NCI-H1436 (cell line): ENCODE measurements at regions not wholly inside any gene's neighbourhood (a gene's known extent, or its start where the extent isn't known, plus 50 kb on each side); places are given as distances from the start of the nearest gene placed in this dataset.
"Not testable (repeated sequence)": the region's sequence is repeated elsewhere in the genome, so short reads cannot be mapped to it uniquely, and the experiment has no call there.

ENCODE experiments used
- DNase-seq: peaks from one replicate; lab custom pipeline; 2025; lab: John Stamatoyannopoulos, UW

DNA sequence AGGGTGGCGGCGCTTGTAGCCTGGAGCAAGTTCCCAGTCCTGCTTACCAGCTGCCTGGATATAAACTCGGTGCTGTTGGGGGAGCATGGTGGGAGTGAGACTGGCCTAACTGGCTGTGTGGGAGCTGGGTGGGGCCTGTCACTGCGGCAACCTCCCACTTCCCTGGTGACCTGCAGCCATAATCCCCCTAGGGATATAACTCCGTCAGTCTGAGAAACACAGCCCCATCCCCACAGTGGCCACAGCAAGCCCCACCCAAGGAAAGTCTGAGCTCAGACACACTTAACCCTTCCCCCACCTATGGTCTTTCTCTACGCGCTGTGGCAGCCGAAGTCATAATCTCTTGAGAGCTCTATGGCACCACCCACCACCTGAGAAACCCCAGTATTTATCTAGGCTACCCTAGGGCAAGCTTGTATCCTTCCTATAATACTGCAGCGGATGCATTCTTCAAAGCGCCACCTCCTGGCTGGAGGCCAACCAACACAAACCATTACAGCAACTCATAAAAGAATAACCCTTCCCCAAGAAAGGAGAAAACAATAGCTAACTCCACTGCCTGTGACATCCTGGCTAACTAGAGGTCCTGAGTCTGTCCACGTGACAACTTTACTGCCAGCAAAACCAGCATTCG lies 57.4 kb downstream of the ZNF648 start:
- DNase-seq, result peak; percentile 0

DNA sequence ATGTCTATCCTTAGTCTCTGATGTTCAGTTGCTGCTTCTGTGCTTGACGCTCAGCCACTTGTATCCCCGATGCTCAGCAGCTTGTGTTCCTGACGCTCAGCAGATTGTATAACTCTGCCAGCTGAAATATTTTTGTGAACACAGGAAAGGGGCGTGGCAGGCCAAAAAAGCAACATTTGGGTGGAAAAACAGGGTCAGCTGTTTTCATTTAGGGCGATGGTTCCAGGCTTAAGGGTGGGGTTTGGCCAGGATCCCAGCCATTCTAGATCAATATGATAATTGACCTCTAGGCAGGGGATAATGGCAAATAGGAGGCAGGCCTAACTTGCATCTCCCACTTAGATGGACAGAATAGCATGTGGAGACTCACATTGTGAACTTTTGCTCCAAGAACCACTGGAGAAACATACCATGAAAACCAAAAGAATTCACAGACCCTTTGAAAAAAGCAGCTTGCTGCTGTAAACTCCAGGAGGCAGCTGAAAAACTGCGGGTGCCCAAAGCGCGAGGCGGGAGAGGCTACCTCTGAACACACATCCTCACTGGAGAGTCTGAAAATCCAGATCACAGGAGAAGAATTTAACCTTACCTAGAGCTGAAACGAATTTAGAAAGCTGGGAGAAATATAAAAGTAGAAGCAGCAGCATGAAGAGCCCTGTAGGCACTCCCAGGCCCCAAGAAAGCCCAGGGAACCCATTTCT lies 58.3 kb downstream of the ZNF648 start:
- DNase-seq, result no peak

DNA sequence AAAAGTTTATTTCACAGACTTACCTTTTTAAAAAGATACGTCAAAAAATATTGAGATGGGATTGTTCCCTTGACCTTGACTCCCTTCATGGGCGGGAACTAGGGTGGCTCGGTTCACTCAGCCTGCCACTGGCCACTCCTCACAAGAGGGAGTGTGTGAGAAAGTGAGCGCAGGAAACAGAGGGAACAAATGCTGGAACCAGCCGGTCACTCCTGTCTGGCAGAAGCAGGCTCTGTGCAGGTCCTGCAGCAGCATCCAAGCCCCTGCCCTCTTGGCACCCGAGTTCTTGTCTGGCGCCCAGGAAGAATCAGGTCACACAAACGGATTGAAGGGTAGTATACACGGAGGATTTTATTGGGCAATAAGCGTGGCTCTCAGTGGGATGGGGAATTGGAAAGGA lies 58.9 kb downstream of the ZNF648 start:
- DNase-seq, result no peak

DNA sequence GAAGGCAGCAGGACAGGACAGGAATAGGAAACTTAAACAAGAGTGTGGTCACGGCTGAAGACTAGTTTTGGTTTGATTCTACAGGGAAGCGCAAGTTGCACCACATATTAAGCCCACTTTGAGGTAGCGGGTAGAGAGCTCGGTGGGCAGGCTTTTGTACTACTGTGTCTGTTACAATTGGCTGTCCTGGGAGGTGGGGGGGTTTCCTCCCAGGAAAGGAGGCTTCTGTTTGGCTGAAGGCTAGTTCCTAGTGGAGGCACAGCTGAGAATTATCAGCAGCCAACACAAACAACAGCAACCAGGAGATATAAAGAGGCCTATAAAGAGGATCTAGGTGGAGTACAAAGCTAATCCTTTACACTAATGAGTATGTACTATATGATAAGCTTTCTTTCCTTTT lies 62.7 kb downstream of the ZNF648 start:
- no peak for DNase-seq

DNA sequence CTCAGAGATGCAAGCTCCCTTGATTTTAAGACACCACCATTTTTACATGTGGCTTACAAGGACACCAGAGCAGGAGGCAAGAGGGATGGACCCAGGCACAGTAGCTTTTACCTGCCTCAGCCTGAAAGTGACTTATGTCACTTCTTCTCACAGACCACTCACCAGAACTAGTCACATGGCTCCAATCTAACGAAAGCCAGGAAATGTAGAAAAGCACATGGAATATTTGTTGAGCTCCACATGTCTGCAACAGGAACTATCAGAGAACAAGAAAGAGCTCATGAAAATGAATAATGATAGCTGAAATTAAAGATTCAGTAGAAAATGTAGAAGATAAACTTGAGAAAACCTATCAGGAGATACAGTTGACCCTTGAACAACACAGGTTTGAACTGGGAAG lies 69.4 kb downstream of the ZNF648 start:
- DNase-seq, result no peak

DNA sequence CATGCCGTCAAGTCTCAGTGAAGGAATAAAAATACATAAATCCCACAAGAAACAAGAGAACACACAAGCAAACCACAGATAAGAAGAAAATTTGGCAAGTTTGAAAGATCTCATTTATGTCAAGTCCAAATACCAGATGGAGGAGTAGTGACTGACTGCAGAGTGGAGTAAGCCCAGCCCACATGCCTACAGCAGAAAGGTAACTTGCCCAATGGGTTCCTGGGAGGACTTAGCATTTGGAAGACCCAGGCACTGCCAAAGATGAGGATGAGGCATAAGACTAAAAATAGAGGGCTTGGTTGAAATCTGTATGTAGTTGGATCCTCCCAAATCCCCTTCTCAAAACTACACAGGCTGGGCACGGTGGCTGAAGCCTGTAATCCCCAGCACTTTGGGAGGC lies 70.8 kb downstream of the ZNF648 start:
- no peak for DNase-seq

DNA sequence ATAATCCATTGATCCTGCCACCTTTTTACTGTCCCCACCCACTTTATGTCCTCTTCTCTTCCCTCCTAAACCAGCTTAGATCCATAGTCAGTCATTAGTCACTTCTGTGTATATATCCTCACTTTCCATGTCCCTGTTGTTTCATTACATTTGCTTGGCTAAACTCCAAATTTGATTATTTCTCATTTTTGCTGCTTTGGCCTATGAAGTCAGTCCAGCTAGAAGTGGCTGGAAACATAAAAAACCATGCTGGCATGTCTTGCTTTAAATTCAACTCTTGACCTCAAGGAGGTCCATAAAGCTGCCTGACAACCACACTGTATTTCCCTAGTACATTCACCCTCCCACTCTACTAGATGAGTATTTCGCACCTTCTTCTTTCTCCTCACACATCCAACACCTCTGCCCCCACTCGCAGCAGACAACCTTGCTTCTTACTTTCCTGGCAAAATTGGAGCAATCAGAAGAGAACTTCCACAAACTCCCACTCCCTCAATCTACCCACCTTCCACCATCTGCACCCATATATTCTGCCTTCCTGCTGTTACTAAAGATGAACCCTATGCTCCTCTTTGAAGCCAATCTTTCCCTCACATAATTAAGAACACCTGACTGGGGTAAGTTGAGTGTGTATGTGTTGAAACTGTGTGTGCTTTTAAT lies 72.1 kb downstream of the ZNF648 start:
- no peak for DNase-seq

DNA sequence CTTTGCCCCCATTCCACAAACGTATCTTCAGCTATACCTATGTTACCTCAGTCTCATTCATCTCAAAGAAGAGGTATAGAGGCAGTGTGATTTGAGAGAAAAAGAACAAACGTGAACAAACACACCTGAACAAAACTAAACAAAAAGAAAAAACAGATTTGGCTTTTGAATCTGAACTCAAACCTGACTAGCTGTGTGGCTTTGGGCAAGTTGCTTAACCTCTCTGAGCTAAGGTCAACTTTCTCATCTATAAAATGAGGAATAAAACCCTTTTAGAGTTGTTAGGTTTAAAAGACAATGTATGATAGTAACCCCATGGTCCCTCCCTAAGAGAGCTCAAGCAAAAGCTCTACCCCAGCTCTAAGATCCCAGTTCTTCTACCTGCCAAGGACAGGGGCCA lies 73.5 kb downstream of the ZNF648 start:
- no peak for DNase-seq

DNA sequence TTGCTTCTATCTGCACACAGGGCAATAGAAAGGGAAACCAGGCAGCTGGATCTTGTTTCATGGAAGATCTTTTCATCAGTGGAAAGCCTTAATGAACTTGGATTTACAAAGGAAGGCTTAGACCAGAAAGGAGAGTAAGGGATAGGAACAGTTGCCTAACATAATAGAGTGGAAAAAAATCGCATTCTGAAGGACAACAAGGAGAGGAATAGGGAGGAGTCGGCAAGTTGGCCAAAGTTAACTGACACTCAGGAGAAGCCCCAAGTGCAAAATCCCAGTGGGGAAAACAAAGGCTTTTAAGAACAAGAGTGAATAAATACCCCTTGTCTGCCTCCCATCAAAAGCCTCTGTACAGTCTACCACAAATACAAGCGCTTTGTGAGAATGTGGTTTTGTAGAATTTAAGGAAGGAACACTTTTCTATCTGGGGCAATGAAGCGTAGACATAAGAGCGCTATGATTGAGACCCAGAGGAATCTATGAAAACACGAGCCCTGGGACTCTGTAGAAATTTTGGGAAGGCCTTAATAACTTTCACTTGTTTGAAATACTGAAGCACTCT lies 74.1 kb downstream of the ZNF648 start:
- DNase-seq, result no peak

DNA sequence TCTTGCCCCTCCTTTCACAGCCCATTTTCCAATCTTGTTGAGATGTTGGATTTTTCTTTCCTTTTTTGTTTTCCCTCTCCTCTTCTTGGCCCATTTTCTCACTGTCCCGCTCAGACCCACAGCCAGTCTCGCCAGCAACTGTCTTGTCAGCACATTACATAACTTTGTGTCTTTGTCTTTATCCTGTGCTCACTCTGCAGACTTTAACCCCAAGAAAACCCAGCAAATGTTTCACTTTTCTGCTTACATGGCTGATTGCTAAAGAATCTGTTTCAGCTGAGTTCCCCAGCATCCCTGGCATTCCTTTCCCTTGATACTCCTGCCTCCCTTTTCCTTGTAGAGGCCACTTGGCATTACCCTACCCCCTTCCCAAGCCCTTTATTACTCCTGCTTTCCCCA lies 74.6 kb downstream of the ZNF648 start:
- no peak for DNase-seq

DNA sequence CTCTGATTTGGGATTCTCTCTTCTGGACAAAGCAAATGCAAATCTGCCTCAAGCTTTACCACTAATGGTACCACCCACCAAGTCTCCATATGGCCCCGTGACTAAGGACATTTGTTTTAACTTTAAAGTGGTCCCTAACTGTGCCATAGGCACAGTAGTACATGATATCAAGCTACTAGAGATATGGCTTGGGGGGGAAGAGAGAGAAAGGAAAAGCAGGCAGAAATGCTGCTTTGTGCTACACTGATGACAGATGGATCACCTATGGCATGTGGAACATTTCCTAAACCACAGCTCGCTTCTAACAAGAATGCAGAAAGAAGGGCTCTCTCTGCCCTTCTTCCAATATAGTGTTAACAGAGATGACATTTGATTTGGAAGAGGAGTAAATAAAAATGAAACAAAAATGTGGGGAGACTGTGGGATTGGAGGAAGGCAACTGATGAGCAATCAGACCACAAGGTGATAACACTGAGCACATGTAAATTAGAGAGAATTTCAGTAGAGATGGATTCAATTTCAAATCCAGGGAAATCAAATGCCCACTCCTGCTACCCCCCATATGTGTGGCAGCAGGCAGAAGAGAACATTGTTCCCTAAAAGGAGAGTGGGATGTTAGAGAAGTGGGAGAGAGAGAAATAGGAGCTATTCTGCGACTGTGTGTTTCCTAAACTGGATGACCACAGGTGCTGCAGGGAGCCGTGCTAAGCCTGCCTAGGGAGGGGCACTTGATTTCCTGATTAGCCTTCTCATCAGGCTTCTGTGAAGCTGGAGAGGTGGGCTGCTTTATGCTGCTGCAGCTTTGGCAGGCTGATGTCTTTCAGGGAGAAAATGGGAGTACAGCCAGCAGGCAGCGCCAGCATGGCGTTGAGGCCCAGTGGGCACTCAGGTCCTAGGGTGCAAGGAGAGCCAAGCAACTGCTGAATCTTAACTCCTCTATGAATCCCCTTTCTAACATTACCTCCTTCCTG lies 75.3 kb downstream of the ZNF648 start:
- DNase-seq, result no peak

DNA sequence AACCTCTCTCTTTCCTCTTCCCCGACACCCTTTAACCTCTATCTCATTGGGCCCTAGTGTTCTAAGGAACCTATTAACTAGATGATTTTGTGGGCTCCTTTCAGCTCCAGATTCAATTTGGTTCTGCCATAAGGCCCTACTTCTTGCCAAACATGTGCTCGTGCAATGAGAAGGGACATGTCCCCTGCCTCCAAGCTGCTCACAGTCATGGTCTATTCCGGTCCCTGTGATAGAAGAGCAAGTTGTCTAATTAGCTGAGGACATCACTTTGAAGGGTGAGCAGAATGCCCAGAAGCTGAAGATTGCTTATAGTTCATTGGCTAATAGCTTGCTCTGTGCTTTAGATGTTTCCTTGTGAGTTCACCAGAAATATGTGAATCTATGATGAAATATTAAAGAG lies 76.2 kb downstream of the ZNF648 start:
- DNase-seq, result no peak

DNA sequence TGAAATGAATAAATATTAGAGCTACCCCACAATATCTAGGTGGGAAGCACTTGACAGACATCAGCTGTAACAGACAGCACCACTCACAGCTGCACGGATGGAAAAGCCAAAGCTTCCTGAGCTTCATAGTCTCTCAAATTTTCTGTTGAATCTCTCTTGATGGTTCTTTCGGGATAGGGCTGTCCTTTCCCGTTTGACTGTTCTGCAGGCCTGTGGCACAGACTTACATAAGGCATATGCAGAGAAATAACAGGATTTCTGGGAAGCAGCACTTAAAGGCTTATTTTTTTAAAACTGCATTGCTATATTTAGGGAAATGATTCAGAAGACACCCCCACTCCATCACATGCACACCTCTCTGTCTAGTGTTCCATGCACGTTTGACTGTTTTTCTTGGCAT lies 77.5 kb downstream of the ZNF648 start:
- no peak for DNase-seq

DNA sequence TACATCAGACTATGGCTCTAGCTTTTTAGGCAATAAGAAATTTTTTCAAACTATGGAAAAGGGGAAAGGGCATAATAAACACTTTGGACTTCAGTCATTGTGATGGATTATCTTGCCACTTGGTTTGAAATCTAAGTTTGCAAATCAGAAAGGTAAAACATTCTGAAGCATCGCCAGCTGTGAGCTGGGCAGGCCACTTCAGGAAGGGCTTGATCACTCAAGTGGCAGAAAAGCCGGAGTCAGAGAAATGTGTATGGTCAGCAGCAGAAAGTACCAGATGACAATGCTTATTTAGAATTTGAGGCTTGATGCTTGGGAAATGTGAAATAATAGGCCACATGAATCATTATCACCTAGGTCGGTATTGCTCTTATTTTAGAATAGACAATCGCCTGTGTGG lies 79.7 kb downstream of the ZNF648 start:
- no peak for DNase-seq

DNA sequence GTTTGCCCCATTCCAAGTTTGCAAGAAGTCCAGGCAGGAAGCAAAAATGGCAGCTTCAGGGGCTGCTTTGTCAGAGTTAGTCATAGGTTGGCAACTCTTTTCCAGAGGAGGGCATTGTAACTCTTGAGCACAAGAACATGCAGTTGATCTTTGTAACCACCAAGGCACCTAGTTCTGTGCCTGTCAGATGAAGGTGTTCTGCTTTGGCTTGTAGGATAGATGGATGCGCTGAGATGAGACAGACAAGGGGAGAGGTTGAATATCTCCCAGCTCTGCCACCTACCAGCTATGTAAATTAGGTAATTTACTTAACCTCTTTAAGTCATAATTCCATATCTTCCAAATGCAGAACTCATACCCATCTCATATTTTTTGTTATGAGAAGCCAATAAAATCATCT lies 89.3 kb downstream of the ZNF648 start:
- DNase-seq, result no peak

DNA sequence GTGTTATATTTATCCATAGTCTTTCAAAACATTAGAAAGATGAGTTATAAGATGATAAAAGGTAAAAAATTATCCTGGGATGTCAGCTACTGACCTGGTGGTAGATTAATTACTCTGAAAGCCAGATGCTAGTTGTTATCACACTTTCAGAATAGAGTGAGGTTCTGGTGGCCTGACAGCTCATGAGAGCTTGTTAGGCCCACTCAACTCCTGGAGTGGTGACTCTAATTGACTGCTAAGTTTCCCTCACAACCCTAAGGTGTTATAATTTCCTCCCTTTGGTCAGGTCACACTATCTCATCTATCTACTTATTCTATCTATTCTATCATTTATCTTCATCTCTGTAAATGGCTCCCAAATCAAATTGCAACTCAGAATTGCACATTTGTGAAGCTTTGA lies 90.1 kb downstream of the ZNF648 start:
- no peak for DNase-seq

DNA sequence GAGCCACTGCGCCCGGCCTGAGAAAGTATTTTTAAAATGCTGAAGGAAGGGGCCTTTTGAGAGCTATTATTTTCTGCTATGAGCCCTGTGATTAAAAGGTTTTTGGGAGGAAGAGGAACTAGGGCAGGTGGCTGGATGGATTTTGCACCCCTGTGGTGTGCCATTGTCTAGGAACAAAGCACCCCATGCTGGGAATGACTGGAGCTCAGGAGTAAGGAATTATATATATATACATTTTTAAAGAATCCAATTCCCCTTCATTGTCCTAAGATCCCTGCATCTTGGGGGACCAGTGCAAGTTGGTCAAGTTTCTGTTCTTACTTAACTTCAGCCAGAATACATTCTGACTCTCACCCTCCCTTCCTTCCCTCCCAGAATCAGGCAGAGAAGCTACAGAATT lies 91.6 kb downstream of the ZNF648 start:
- no peak for DNase-seq

DNA sequence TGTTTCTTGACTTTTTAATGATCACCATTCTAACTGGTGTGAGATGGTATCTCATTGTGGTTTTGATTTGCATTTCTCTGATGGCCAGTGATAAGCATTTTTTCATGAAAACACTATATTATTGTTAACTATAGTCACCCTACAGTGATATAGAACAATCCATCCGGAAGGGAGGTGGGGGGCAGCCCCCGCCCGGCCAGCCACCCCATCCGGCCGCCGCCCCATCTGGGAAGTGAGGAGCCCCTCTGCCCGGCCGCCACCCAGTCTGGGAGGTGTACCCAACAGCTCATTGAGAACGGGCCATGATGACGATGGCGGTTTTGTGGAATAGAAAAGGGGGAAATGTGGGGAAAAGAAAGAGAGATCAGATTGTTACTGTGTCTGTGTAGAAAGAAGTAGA lies 106.8 kb downstream of the ZNF648 start:
- DNase-seq, result not testable (repeated sequence)

DNA sequence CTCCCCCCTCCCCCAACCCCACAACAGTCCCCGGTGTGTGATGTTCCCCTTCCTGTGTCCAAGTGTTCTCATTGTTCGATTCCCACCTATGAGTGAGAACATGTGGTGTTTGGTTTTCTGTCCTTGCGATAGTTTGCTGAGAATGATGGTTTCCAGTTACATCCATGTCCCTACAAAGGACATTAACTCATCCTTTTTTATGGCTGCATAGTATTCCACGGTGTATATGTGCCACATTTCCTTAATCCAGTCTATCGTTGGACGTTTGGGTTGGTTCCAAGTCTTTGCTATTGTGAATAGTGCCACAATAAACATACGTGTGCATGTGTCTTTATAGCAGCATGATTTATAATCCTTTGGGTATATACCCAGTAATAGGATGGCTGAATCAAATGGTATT lies 107.3 kb downstream of the ZNF648 start:
- DNase-seq, result not testable (repeated sequence)

DNA sequence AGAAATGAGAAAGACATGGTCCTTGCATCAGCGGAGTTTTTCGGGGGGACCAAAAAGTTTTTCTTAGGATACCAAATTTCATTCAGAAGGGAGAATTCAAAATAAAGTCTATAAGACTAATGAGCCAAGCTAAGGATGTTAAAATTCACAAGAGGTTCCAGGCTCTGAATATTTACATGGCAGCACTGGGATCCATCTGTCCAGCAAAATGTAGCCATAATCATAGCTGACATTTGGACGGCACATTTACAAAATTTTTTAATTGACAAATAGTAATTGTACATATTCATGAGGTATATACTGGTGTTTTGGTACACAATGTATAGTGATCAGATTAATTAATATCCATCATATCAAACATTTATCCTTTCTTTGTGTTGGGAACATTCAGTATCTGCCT lies 107.9 kb downstream of the ZNF648 start:
- no peak for DNase-seq

DNA sequence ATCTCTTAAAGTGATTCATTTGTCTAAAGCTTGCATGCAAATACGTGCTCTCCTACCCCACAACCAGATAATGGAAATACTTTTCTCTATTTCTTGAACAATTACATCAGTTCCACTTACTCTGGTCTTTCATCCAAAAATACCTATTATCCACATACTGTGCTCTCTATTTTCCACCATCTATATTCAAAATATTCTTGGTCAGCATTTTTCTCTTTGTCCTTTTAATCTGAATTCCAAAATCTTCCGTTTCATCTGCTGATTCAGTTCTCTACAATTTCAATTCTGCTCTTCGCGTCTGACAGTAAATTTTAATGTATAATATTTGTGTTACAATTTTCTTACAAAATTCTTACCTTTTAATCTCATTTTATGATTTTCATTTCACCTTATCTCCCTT lies 110.3 kb downstream of the ZNF648 start:
- no peak for DNase-seq

DNA sequence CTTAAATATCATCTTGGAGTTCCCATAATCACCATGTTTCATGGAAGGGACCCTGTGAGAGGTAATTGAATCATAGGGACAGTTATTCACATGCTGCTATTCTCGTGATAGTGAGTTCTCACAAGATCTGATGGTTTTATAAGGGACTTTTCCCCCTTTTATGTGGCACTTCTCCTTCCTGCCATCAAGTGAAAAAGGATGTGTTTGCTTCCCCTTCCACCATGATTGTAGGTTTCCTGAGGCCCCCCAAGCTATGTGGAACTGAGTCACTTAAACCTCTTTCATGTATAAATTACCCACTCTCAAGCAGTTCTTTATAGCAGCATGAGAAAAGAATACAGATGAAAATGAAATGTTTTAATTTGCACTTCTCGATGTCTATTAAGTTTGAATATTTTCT lies 112.0 kb downstream of the ZNF648 start:
- DNase-seq, result no peak
